K562 (cell line): ENCODE measurements at regions not wholly inside any gene's neighbourhood (a gene's known extent, or its start where the extent isn't known, plus 50 kb on each side); places are given as distances from the start of the nearest gene placed in this dataset.
A peak's percentile ranks its signal among the peaks of the same experiment; 100 is the strongest.

Experiments
- ATAC-seq: fragments of 200-7000 bp; cut with Tn5 transposase; 3 replicates; pipeline ENCODE4 v1.9.1; 2020; ENCODE audit warnings: moderate library complexity
- BruUV-seq: library from RNA; stranded (reverse); fragments of 400-500 nt; replicated peaks from 2 replicates; lab custom pipeline; 2021; lab: Mats Ljungman, UMichigan
- CTCF ChIA-PET: fragments of 300-600 bp; formaldehyde crosslinking; extraction: SDS; loops from one replicate; lab custom pipeline; 2021; ENCODE audit warnings: low intra/inter-chr PET ratio; lab: Yijun Ruan, JAX
- POLR2A ChIA-PET: fragments of 300-600, 350-650 bp; sonication (Branson Sonifier 250); formaldehyde crosslinking; extraction: SDS; loops from one replicate; lab custom pipeline; 2021; ENCODE audit warnings: antibody characterized with exemption, inconsistent platforms; lab: Yijun Ruan, JAX
- DNase-seq, 4 experiments: peaks; one replicate each; pipeline versions ENCODE4 v3.0.0 to v3.0.0-alpha.2; 2011 to 2018; ENCODE audit warnings: low spot score in 3 of 4, mixed read lengths in 3 of 4; ENCODE audit errors: extremely low read depth in 1 of 4
- FAIRE-seq: peaks from 2 replicates; lab custom pipeline; 2011; peaks lifted over from hg19 to GRCh38; lab: Jason Lieb, UNC
- H2AFZ ChIP-seq: 2 replicates; pipeline ENCODE4 v1.6.0; 2011; ENCODE audit warnings: low read depth, low read length, control low read depth, inconsistent platforms
- H3K27ac ChIP-seq: fragments of 200-600 bp; 3 replicates; pipeline ENCODE4 v1.8.0; 2011; ENCODE audit warnings: low read depth, mild to moderate bottlenecking, control low read depth, inconsistent platforms, low read length, moderate library complexity, mixed read lengths; ENCODE audit errors: extremely low read depth
- H3K27me3 ChIP-seq, 2 experiments: fragments of 300-600 bp in 1 of 2; 2 replicates in 1 of 2; 3 replicates in 1 of 2; pipeline versions ENCODE4 v1.6.0 to v1.8.0; 2011; ENCODE audit warnings: inconsistent platforms in 2 of 2, low read length in 2 of 2, mild to moderate bottlenecking in 1 of 2, mixed read lengths in 1 of 2, moderate library complexity in 1 of 2; ENCODE audit not compliant: control insufficient read depth in 2 of 2, insufficient read depth in 2 of 2
- H3K36me3 ChIP-seq: fragments of 300-600 bp; 3 replicates; pipeline ENCODE4 v1.8.0; 2011; ENCODE audit warnings: mild to moderate bottlenecking, low read length, inconsistent platforms; ENCODE audit not compliant: control insufficient read depth, insufficient read depth
- H3K4me1 ChIP-seq, 2 experiments: fragments of 200-600 bp in 1 of 2; replicated peaks in 1 of 2; 2 replicates in 1 of 2; 3 replicates in 1 of 2; pipeline versions ENCODE4 v1.5.1 to v1.8.0; 2011; ENCODE audit warnings: inconsistent platforms in 2 of 2, low read length in 2 of 2, mild to moderate bottlenecking in 1 of 2, mixed read lengths in 1 of 2, moderate library complexity in 1 of 2; ENCODE audit not compliant: control insufficient read depth in 2 of 2, insufficient read depth in 2 of 2
- H3K4me2 ChIP-seq: 2 replicates; pipeline ENCODE4 v1.6.1; 2011; ENCODE audit warnings: low read length, control low read depth, inconsistent platforms, mixed read lengths; ENCODE audit not compliant: insufficient read depth
- H3K4me3 ChIP-seq: fragments of 200-600 bp; sonication (generic), shearing (Covaris generic); 2 replicates; pipeline ENCODE4 v1.5.1; 2016; ENCODE audit warnings: control low read depth, inconsistent platforms
- H3K79me2 ChIP-seq: fragments of 200-600 bp; 3 replicates; pipeline ENCODE4 v1.8.0; 2011; ENCODE audit warnings: low read length, inconsistent platforms; ENCODE audit not compliant: control insufficient read depth, insufficient read depth
- H3K9ac ChIP-seq, 2 experiments: 2 replicates each; pipeline versions ENCODE4 v1.6.0 to v1.6.1; 2011; ENCODE audit warnings: low read depth in 2 of 2, low read length in 2 of 2, control low read depth in 1 of 2, inconsistent platforms in 1 of 2, mild to moderate bottlenecking in 1 of 2, mixed read lengths in 1 of 2; ENCODE audit not compliant: insufficient read depth in 1 of 2
- H3K9me1 ChIP-seq: one replicate; pipeline ENCODE4 v1.6.0; 2011; ENCODE audit warnings: inconsistent platforms, mild to moderate bottlenecking, low read length, moderate library complexity; ENCODE audit not compliant: control insufficient read depth, insufficient read depth
- H3K9me3 ChIP-seq: replicated peaks from 2 replicates; pipeline ENCODE4 v1.5.1; 2011; ENCODE audit warnings: low read depth, low read length, inconsistent platforms; ENCODE audit not compliant: control insufficient read depth, insufficient read depth
- H4K20me1 ChIP-seq: replicated peaks from 2 replicates; pipeline ENCODE4 v1.6.1; 2011; ENCODE audit warnings: low read length, inconsistent platforms, mixed read lengths; ENCODE audit not compliant: control insufficient read depth, insufficient read depth
- CEBPG ChIP-seq, 3 experiments: fragments of 200-800 bp in 1 of 3; sonication (Bioruptor generic) in 1 of 3; sonication (generic) in 1 of 3; formaldehyde crosslinking in 1 of 3; IDR thresholded peaks in 2 of 3; conservative IDR thresholded peaks in 1 of 3; 2 replicates each; pipeline versions ENCODE4 v1.6.1 to v1.8.0; 2016 to 2022; ENCODE audit warnings: missing compliant biosample characterization in 2 of 3, missing genetic modification characterization in 2 of 3, mild to moderate bottlenecking in 1 of 3, missing genetic modification reagents in 1 of 3
- EGR1 ChIP-seq: fragments of 450-650 bp; conservative IDR thresholded peaks from 2 replicates; pipeline ENCODE4 v1.6.1; 2017; ENCODE audit warnings: mild to moderate bottlenecking
- HNRNPUL1 ChIP-seq: fragments of 200-400 bp; formaldehyde crosslinking; IDR thresholded peaks from 2 replicates; pipeline ENCODE4 v1.6.1; 2017; ENCODE audit warnings: low read length
- TRIM24 ChIP-seq, 2 experiments: fragments of 450-650 bp; IDR thresholded peaks; 2 replicates each; pipeline ENCODE4 v1.6.1; 2016
- WGBS: fragments of 100-300 bp; shearing (Covaris generic); methylation state at CpG from one replicate; pipeline ENCODE4 v1.1.6; 2016; ENCODE audit warnings: low coverage, mixed read lengths; ENCODE audit not compliant: insufficient coverage; ENCODE audit errors: missing lambda C conversion rate; 5-methylcytosine and 5-hydroxymethylcytosine counted together
- in situ Hi-C: fragments of 300-500 bp; cut with MboI; formaldehyde crosslinking; loops from 4 replicates; pipeline ENCODE4 v1.15.0; 2018; ENCODE audit warnings: inconsistent platforms, mixed read lengths
- intact Hi-C: fragments of 100-400 bp; cut with micrococcal nuclease; formaldehyde crosslinking; loops from 2 replicates; pipeline ENCODE4 v1.14.2; 2022
- TF ChIP-seq, protein P1 (sequence below): sonication (generic); formaldehyde crosslinking; IDR thresholded peaks from 2 replicates; pipeline ENCODE4 v1.8.1; 2023; ENCODE audit warnings: mild to moderate bottlenecking, missing genetic modification reagents

DNA sequence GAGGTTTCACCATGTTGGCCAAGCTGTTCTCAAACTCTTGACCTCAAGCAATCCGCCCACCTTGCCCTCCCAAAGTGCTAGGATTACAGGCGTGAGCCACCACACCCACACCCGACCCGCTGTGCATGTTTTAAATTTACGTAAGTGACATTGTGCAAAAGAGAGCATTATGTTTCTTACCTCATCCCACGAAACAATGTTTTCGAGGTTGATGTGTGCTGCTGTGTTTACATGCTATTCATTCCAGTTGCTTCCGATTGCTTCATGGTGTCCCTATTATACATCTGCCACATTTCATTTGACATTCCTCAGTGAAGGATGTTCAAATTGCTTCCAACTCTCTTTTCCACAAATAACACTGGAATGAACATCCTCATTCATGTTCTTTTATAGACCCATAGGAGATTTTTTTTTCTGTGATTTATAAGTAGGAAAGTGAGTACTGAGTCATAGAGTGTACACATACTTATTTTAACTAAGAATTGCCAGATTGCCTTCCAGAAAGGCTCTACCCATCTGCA is 403.9 kb upstream of the JARID2 start:
- POLR2A ChIA-PET = no interaction called here
- Histone ChIP-seq H2AFZ (no peak overlapping the region), H3K9ac (no peak overlapping the region), H3K4me1 (peaks cover 0 to 3% of the 10 kb centered on the region in 2 experiments; a peak in 1 of 5 replicates), H3K4me2 (no peak overlapping the region), H3K9me1 (no peaks in the 10 kb centered on the region), H3K4me3 (no peak overlapping the region), H4K20me1 (no peaks in the 10 kb centered on the region), H3K79me2 (no peaks in the 10 kb centered on the region), H3K9me3 (no peaks in the 10 kb centered on the region), H3K36me3 (no peaks in the 10 kb centered on the region), H3K27ac (no peak overlapping the region), H3K27me3 (no peaks in the 10 kb centered on the region)
- BruUV-seq = no TSS peak
- CTCF ChIA-PET = no interaction called here
- FAIRE-seq = no peak
- ATAC-seq = no peak
- in situ Hi-C loops (no loop called here), intact Hi-C loops (no loop called here)
- no peak for DNase-seq
- TF ChIP-seq HNRNPUL1 (no peak), EGR1 (peak; percentile 50; the same call in 1 of the 2 replicates), TRIM24 (IDR thresholded peaks at IDR 0.05) (peak in 1 of 2 experiments; percentile 50; a peak in 1 of 4 replicates), CEBPG (CRISPR knock-in tag; IDR thresholded peaks at IDR 0.05) (peak; percentile 27; the same call in 1 of the 2 replicates), CEBPG (tag; conservative IDR thresholded peaks at IDR 0.05 in 1 of 2, IDR thresholded peaks at IDR 0.05 in 1 of 2) (peak in 1 of 2 experiments; percentile 59; a peak in 2 of 4 replicates)
- TF ChIP-seq, protein P1, sequence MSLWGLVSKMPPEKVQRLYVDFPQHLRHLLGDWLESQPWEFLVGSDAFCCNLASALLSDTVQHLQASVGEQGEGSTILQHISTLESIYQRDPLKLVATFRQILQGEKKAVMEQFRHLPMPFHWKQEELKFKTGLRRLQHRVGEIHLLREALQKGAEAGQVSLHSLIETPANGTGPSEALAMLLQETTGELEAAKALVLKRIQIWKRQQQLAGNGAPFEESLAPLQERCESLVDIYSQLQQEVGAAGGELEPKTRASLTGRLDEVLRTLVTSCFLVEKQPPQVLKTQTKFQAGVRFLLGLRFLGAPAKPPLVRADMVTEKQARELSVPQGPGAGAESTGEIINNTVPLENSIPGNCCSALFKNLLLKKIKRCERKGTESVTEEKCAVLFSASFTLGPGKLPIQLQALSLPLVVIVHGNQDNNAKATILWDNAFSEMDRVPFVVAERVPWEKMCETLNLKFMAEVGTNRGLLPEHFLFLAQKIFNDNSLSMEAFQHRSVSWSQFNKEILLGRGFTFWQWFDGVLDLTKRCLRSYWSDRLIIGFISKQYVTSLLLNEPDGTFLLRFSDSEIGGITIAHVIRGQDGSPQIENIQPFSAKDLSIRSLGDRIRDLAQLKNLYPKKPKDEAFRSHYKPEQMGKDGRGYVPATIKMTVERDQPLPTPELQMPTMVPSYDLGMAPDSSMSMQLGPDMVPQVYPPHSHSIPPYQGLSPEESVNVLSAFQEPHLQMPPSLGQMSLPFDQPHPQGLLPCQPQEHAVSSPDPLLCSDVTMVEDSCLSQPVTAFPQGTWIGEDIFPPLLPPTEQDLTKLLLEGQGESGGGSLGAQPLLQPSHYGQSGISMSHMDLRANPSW (CRISPR knock-in tag) = no peak
- WGBS = 59% methylated on average over 8 of the region's 8 CpGs
